Testis (tissue), 2 donors: ENCODE measurements at regions not wholly inside any gene's neighbourhood (a gene's known extent, or its start where the extent isn't known, plus 50 kb on each side); places are given as distances from the start of the nearest gene placed in this dataset.

Experiments
- POLR2A ChIP-seq: fragments of 450-650 bp; IDR thresholded peaks from one replicate; pipeline ENCODE4 v1.6.1; 2017; ENCODE audit warnings: antibody characterized with exemption, mild to moderate bottlenecking, moderate library complexity
- TF ChIP-seq, protein P1 (sequence below), 3 experiments: fragments of 450-650 bp in 2 of 3; fragments of 200-600 bp in 1 of 3; sonication (generic) in 1 of 3; IDR thresholded peaks; one replicate each; pipeline ENCODE4 v1.5.1; 2016 to 2019; ENCODE audit warnings: antibody characterized with exemption in 3 of 3, mild to moderate bottlenecking in 2 of 3, moderate library complexity in 1 of 3

DNA sequence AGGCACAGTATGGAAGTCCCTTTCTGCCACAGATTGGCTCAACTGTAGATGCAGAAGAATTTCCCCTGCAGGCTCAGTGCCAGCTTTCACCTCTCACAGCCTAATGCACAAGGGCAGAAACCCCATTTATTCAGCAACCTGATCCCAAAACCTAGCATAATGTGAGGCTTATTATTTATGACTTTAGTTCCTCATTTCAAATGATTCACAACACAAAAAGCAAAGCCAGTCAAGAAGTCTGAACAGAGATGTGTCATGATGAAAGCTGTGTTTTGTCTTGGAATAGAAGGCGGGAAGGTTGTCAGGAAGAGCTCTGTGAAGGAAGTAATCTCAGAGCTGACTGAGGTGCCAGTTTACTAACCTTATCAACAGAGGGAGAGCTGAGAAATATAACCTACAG lies 369.7 kb downstream of the LRRC70 start:
- no peak for TF ChIP-seq POLR2A
- TF ChIP-seq, protein P1, sequence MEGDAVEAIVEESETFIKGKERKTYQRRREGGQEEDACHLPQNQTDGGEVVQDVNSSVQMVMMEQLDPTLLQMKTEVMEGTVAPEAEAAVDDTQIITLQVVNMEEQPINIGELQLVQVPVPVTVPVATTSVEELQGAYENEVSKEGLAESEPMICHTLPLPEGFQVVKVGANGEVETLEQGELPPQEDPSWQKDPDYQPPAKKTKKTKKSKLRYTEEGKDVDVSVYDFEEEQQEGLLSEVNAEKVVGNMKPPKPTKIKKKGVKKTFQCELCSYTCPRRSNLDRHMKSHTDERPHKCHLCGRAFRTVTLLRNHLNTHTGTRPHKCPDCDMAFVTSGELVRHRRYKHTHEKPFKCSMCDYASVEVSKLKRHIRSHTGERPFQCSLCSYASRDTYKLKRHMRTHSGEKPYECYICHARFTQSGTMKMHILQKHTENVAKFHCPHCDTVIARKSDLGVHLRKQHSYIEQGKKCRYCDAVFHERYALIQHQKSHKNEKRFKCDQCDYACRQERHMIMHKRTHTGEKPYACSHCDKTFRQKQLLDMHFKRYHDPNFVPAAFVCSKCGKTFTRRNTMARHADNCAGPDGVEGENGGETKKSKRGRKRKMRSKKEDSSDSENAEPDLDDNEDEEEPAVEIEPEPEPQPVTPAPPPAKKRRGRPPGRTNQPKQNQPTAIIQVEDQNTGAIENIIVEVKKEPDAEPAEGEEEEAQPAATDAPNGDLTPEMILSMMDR (IDR thresholded peaks at IDR 0.05), result no peak
